GM21619 (cell line): ENCODE measurements at regions not wholly inside any gene's neighbourhood (a gene's known extent, or its start where the extent isn't known, plus 50 kb on each side); places are given as distances from the start of the nearest gene placed in this dataset.

Source experiments
- ATAC-seq: cut with Tn5 transposase; IDR thresholded peaks from one replicate; pipeline ENCODE4 v1.9.1; 2021; ENCODE audit not compliant: unreplicated experiment

GRCh38 chr7:41910940-41911600, 208.2 kb upstream of the INHBA start:
- no peak for ATAC-seq

GRCh38 chr7:41907444-41907843, 204.6 kb upstream of the INHBA start:
- no peak for ATAC-seq

GRCh38 chr7:41900532-41900931, 197.6 kb upstream of the INHBA start:
- no peak for ATAC-seq

- no peak for ATAC-seq
Measured at GRCh38 chr7:41899823-41900433, 197.0 kb upstream of the INHBA start.

- no peak for ATAC-seq
Measured at GRCh38 chr7:41893656-41894055, 190.8 kb upstream of the INHBA start.

GRCh38 chr7:41892356-41893100, 189.6 kb upstream of the INHBA start:
- ATAC-seq = no peak

- ATAC-seq = no peak
Measured at GRCh38 chr7:41891950-41892349, 189.1 kb upstream of the INHBA start.

- ATAC-seq = no peak
Measured at GRCh38 chr7:41890631-41891274, 187.9 kb upstream of the INHBA start.

- ATAC-seq = no peak
Measured at GRCh38 chr7:41889472-41889871, 186.6 kb upstream of the INHBA start.

- no peak for ATAC-seq
Measured at GRCh38 chr7:41889040-41889439, 186.2 kb upstream of the INHBA start.

- no peak for ATAC-seq
Measured at GRCh38 chr7:41887416-41887815, 184.5 kb upstream of the INHBA start.

GRCh38 chr7:41886901-41887311, 184.0 kb upstream of the INHBA start:
- ATAC-seq = no peak

- ATAC-seq = no peak
Measured at GRCh38 chr7:41886262-41886900, 183.5 kb upstream of the INHBA start.

- ATAC-seq = no peak
Measured at GRCh38 chr7:41885748-41886147, 182.9 kb upstream of the INHBA start.

- no peak for ATAC-seq
Measured at GRCh38 chr7:41885078-41885477, 182.2 kb upstream of the INHBA start.

- peak; percentile 34 for ATAC-seq
Measured at GRCh38 chr7:41882745-41883420, 180.0 kb upstream of the INHBA start.

GRCh38 chr7:41882256-41882655, 179.4 kb upstream of the INHBA start:
- ATAC-seq = no peak

- peak; percentile 95 for ATAC-seq
Measured at GRCh38 chr7:41881331-41882130, 178.6 kb upstream of the INHBA start.

GRCh38 chr7:41880107-41880506, 177.2 kb upstream of the INHBA start:
- ATAC-seq = no peak

- no peak for ATAC-seq
Measured at GRCh38 chr7:41879403-41879802, 176.5 kb upstream of the INHBA start.
